Ishikawa (cell line): ENCODE measurements at regions not wholly inside any gene's neighbourhood (a gene's known extent, or its start where the extent isn't known, plus 50 kb on each side); places are given as distances from the start of the nearest gene placed in this dataset.

ENCODE experiments used
- CEBPB ChIP-seq: IDR thresholded peaks from 2 replicates; pipeline ENCODE4 v1.6.1; 2012
- CREB1 ChIP-seq: IDR thresholded peaks from 2 replicates; pipeline ENCODE4 v1.6.1; 2012; ENCODE audit warnings: low read depth
- EGR1 ChIP-seq: IDR thresholded peaks from 2 replicates; pipeline ENCODE4 v1.6.1; 2012
- EP300 ChIP-seq: IDR thresholded peaks from 2 replicates; pipeline ENCODE4 v1.6.1; 2012; ENCODE audit warnings: borderline replicate concordance
- FOXM1 ChIP-seq: IDR thresholded peaks from 2 replicates; pipeline ENCODE4 v1.6.1; 2012; ENCODE audit warnings: low read depth, borderline replicate concordance
- MAX ChIP-seq: IDR thresholded peaks from 2 replicates; pipeline ENCODE4 v1.6.1; 2012
- NFIC ChIP-seq: IDR thresholded peaks from 2 replicates; pipeline ENCODE4 v1.6.1; 2012
- RAD21 ChIP-seq: IDR thresholded peaks from 2 replicates; pipeline ENCODE4 v1.6.1; 2012; ENCODE audit warnings: low read depth
- TAF1 ChIP-seq: IDR thresholded peaks from 2 replicates; pipeline ENCODE4 v1.6.1; 2012; ENCODE audit warnings: low read depth, mild to moderate bottlenecking
- TCF12 ChIP-seq: IDR thresholded peaks from 2 replicates; pipeline ENCODE4 v1.6.1; 2012; ENCODE audit warnings: low read depth
- USF1 ChIP-seq: IDR thresholded peaks from 2 replicates; pipeline ENCODE4 v1.6.1; 2012
- YY1 ChIP-seq: IDR thresholded peaks from 2 replicates; pipeline ENCODE4 v1.6.1; 2012; ENCODE audit warnings: low read depth
- ZBTB7A ChIP-seq: IDR thresholded peaks from 2 replicates; pipeline ENCODE4 v1.6.1; 2012; ENCODE audit warnings: low read depth
- TF ChIP-seq, protein P1 (sequence below): IDR thresholded peaks from 2 replicates; pipeline ENCODE4 v1.6.1; 2012; ENCODE audit warnings: low read depth, mild to moderate bottlenecking

- TF ChIP-seq NFIC: no peak
- no peak for TF ChIP-seq CEBPB
- TF ChIP-seq FOXM1: no peak
- TF ChIP-seq EP300: no peak
- TF ChIP-seq MAX: no peak
- TF ChIP-seq EGR1: no peak
- TF ChIP-seq CREB1: no peak
- TF ChIP-seq USF1: no peak
- no peak for TF ChIP-seq ZBTB7A
- TF ChIP-seq RAD21: no peak
- TF ChIP-seq, protein P1, sequence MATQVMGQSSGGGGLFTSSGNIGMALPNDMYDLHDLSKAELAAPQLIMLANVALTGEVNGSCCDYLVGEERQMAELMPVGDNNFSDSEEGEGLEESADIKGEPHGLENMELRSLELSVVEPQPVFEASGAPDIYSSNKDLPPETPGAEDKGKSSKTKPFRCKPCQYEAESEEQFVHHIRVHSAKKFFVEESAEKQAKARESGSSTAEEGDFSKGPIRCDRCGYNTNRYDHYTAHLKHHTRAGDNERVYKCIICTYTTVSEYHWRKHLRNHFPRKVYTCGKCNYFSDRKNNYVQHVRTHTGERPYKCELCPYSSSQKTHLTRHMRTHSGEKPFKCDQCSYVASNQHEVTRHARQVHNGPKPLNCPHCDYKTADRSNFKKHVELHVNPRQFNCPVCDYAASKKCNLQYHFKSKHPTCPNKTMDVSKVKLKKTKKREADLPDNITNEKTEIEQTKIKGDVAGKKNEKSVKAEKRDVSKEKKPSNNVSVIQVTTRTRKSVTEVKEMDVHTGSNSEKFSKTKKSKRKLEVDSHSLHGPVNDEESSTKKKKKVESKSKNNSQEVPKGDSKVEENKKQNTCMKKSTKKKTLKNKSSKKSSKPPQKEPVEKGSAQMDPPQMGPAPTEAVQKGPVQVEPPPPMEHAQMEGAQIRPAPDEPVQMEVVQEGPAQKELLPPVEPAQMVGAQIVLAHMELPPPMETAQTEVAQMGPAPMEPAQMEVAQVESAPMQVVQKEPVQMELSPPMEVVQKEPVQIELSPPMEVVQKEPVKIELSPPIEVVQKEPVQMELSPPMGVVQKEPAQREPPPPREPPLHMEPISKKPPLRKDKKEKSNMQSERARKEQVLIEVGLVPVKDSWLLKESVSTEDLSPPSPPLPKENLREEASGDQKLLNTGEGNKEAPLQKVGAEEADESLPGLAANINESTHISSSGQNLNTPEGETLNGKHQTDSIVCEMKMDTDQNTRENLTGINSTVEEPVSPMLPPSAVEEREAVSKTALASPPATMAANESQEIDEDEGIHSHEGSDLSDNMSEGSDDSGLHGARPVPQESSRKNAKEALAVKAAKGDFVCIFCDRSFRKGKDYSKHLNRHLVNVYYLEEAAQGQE: no peak
- no peak for TF ChIP-seq YY1
- TF ChIP-seq TAF1: no peak
- TF ChIP-seq TCF12: no peak
Measured at GRCh38 chr3:95389725-95390313, 1327.0 kb downstream of the NSUN3 start.
